HG03432 (cell line): ENCODE measurements at regions not wholly inside any gene's neighbourhood (a gene's known extent, or its start where the extent isn't known, plus 50 kb on each side); places are given as distances from the start of the nearest gene placed in this dataset.

ENCODE experiments used
- ATAC-seq: cut with Tn5 transposase; IDR thresholded peaks from one replicate; pipeline ENCODE4 v1.9.1; 2021; ENCODE audit warnings: mild to moderate bottlenecking, moderate library complexity; ENCODE audit not compliant: unreplicated experiment

- ATAC-seq: no peak
Measured at GRCh38 chrX:68930542-68931317, 101.9 kb downstream of the EFNB1 start.

GRCh38 chrX:68929332-68930150, 100.7 kb downstream of the EFNB1 start:
- ATAC-seq: no peak

- no peak for ATAC-seq
Measured at GRCh38 chrX:68928401-68928800, 99.6 kb downstream of the EFNB1 start.

GRCh38 chrX:68927178-68927577, 98.4 kb downstream of the EFNB1 start:
- ATAC-seq: no peak

GRCh38 chrX:68923147-68923546, 94.3 kb downstream of the EFNB1 start:
- no peak for ATAC-seq

GRCh38 chrX:68922013-68922412, 93.2 kb downstream of the EFNB1 start:
- ATAC-seq: no peak

- ATAC-seq: no peak
Measured at GRCh38 chrX:68920561-68920960, 91.7 kb downstream of the EFNB1 start.

- ATAC-seq: no peak
Measured at GRCh38 chrX:68919707-68920106, 90.9 kb downstream of the EFNB1 start.

- no peak for ATAC-seq
Measured at GRCh38 chrX:68918202-68918601, 89.4 kb downstream of the EFNB1 start.

GRCh38 chrX:68917799-68918198, 89.0 kb downstream of the EFNB1 start:
- no peak for ATAC-seq

GRCh38 chrX:68916891-68917290, 88.1 kb downstream of the EFNB1 start:
- no peak for ATAC-seq

- peak; percentile 65 for ATAC-seq
Measured at GRCh38 chrX:68915778-68916177, 87.0 kb downstream of the EFNB1 start.

- no peak for ATAC-seq
Measured at GRCh38 chrX:68914479-68914946, 85.7 kb downstream of the EFNB1 start.

GRCh38 chrX:68913249-68913547, 84.4 kb downstream of the EFNB1 start:
- ATAC-seq: no peak

GRCh38 chrX:68912113-68912512, 83.3 kb downstream of the EFNB1 start:
- no peak for ATAC-seq

GRCh38 chrX:68910731-68911428, 82.1 kb downstream of the EFNB1 start:
- no peak for ATAC-seq

- no peak for ATAC-seq
Measured at GRCh38 chrX:68909945-68910344, 81.1 kb downstream of the EFNB1 start.

- no peak for ATAC-seq
Measured at GRCh38 chrX:68908071-68908470, 79.2 kb downstream of the EFNB1 start.

GRCh38 chrX:68902706-68903504, 74.1 kb downstream of the EFNB1 start:
- ATAC-seq: no peak

- ATAC-seq: no peak
Measured at GRCh38 chrX:68901519-68901918, 72.7 kb downstream of the EFNB1 start.

- ATAC-seq: no peak
Measured at GRCh38 chrX:68898598-68898997, 69.8 kb downstream of the EFNB1 start.
